HG03460 (cell line): ENCODE measurements at regions not wholly inside any gene's neighbourhood (a gene's known extent, or its start where the extent isn't known, plus 50 kb on each side); places are given as distances from the start of the nearest gene placed in this dataset.

Source experiments
- ATAC-seq: cut with Tn5 transposase; IDR thresholded peaks from one replicate; pipeline ENCODE4 v1.9.1; 2021; ENCODE audit not compliant: unreplicated experiment

DNA sequence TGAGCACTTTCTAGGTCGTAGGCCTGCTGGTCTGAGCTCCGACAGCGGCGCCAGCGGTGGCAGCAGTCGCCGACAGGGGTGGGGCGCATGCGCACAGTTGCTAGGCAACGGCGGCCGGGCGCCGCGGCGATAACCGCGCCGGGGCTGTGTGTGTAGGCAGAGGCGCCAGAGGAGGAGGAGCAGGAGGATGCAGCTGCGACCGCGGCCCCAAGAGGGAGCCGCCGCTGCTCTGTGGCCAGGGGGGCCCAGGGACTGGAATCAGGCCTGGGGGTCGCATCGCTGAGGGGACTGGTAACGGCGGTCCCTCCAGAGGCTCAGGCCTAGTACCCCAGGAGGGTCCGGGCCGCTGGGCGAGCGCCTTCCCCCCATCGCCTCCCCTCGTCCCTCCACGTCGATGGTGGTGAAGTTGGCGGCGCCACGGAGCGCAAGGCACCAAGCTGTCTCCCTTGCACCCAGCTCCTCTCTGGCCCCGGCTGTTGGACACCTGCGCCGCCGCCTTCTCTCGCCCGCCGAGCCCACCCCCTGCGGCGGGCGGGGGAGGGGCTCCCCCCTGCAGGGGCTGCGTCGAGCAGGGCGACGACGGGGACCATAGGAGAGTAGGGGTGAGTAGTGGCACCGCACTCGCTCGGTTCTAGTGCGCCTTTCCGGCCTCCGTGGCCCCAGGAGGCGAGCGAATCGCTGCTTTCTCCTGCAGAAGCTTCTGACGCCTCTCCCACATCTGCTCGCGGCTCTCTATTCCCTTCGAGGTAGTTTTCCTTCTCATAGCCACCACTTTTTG lies 58.6 kb upstream of the ZC4H2 start, which contains the start of gene ZC3H12B:
Gene ZC3H12B (plus strand): TSS at position 159 of the 778 bp plus-strand sequence.
- ATAC-seq = peak; percentile 95

DNA sequence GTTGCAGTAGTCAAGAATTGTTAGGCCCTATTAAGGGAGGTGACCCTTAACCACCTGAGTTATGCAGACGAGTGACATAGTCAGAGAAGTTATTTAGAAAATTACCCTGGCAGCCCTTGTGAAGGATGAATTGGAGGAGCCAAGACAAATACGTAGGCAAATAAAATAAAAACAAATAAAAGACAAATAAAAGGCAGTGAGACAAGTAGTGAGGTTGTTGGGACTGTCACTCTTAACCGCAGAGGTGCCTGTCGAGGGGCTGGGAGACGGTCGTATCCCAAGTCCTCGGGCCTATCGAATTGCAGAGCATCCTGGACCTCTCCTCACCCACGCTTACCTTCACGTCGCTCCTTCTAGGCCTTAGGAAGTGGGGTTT lies 58.0 kb upstream of the ZC4H2 start:
- ATAC-seq = no peak
